ENCODE measurements at regions not wholly inside any gene's neighbourhood (a gene's known extent, or its start where the extent isn't known, plus 50 kb on each side); places are given as distances from the start of the nearest gene placed in this dataset.

GRCh38 chr2:180646756-180647155 lies 333.6 kb upstream of the UBE2E3 start:
- TF ChIP-seq CTCF (IDR thresholded peaks at IDR 0.05) (no peak), POLR2A (IDR thresholded peaks at IDR 0.05) (no peak)
